ENCODE measurements at regions not wholly inside any gene's neighbourhood (a gene's known extent, or its start where the extent isn't known, plus 50 kb on each side); places are given as distances from the start of the nearest gene placed in this dataset.
"Not testable (repeated sequence)": the region's sequence is repeated elsewhere in the genome, so short reads cannot be mapped to it uniquely, and the experiment has no call there.

- not testable (repeated sequence) for TF ChIP-seq CTCF, EP300, POLR2AphosphoS5, POLR2A (IDR thresholded peaks at IDR 0.05)
These were observed 89.5 kb downstream of the GOLGA8K start for GRCh38 chr15:32313446-32314209.
